ENCODE measurements at regions not wholly inside any gene's neighbourhood (a gene's known extent, or its start where the extent isn't known, plus 50 kb on each side); places are given as distances from the start of the nearest gene placed in this dataset.

- no peak for DNase-seq
These were observed 186.6 kb downstream of the MBOAT1 start for GRCh38 chr6:20025681-20026080.

- DNase-seq, result no peak
These were observed 184.1 kb downstream of the MBOAT1 start for GRCh38 chr6:20028143-20028542.

DNA sequence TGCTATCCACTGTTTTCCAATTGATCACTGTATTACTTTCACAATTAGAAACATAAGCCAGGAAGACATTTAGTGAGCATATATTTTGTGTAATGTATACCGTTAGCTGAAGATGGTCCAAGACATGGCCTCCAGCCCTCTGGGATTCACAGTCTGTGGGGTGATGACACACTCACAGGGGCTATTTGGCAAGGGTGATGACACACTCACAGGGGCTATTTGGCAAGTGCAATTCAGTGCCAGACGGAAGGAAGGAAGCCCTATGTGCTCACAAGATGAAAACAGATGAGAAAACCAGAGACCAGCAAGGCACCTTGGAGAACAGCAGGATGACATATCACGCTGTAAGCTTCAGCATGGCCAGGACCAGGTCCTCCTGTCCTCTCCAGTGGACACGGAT is 183.7 kb downstream of the MBOAT1 start:
- DNase-seq, result no peak

DNA sequence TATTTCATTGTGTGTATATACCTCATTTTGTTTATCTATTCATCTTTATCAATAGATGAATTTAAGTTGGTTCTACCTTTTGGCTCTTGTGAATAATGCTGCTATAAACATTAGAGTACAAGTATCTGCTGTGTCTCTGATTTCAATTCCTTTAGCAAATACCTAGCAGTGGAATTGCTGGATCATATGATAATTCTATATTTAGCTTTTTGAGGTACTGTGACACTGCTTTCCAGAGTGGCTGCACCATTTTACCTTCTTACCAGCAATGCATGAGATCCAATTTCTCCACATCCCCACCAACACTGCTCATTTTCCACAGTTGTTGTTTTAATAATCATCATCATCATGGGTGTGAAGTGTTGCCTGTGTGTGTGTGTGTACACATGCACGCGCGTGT is 182.3 kb downstream of the MBOAT1 start:
- DNase-seq, result no peak

GRCh38 chr6:20031342-20031741 is 180.9 kb downstream of the MBOAT1 start:
- no peak for DNase-seq

DNA sequence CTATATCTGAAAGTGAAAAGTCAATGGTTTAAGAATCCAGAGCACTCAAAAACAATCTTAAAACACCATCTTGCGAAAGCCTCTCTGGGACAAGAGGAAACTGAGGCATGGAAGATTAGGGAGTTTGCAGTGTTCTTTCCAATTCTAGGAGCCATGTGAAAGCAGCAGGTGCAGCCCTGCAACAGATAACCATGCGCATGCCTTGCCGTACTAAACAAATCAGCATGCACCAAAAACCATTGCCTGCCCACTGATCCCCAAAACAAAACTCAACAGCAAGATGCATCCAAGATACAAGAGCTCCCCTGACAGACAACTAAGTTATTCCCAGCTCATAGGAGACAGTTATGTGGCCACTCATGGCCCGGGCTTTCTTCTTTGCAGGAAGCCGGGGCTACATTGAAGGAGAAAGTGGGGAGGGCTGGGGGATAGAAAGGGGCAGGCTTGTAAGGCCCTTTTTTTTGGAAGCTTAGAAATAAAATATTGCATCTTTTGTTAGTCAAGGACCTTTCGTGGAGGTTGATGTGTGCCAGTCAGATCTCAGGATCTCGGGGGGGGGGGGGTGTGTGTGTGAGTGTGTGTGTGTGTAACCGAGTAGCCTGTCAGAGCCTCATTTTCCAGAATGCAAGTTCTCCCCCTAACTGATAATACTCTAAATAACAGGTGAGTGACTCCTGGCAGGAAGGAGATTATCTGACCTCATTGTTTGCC is 178.4 kb downstream of the MBOAT1 start:
- no peak for DNase-seq

DNA sequence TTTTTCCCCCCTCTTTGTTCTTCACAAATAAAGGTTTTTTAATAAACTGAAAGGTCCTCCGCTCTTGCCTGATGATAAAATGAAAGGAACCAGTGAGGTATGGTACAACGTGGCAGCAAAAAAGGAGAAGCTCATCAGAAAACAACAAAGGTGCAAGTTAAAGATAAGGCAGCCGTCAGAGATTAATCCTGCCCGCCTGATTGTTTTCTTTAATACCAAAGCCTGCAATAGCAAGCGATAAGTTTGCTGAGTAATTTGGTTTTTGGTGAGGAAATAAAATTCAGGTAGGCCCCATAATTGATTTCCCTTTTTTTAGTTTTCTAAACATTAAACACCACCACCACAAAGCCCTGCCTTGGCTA is 177.9 kb downstream of the MBOAT1 start:
- no peak for DNase-seq

DNA sequence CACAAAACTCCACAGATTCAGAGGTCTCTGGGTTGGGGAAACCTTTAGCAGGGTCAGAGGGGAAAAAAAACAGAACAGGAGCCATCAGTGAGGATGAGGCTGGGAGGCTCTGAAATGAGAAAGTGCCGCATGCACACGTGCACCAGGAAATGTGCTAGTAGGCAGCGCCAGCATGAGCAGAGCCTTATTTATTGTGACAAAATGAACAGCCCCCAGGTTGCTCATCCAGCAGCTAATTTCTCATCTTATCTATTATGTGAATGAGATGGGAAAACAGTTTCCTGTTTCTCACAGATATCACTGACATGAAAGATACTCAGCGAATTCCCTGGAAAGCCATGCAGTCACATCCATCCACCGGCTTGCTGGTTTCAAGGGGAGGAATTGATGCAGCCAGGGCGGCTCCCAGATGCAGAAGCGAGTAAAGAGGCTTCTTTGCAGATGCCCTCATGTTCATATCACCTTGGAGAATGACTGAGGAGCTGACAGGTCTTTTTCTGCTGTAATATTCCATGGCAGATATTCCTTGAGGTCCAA is 176.1 kb downstream of the MBOAT1 start:
- no peak for DNase-seq

- no peak for DNase-seq
These were observed 173.7 kb downstream of the MBOAT1 start for GRCh38 chr6:20038410-20039204.

DNA sequence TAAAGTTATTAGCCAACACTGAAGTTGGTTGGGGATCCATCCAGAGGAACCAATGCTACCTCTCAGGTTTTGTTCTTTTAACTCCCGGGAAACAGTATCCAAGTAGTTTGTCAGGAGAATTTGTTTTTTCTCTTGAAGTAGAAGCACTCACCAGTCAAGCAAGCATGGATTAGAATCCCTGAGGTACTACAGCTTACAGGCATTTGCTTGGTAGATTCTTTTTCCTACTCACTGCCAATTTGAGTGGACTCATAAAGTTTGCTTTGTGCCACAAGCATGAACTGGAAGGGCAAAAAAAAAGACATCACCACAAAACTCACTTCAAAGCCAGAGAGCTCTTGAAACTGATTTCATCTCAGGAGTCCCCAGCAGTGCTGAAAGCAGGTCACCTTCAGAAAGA is 167.4 kb downstream of the MBOAT1 start:
- no peak for DNase-seq
